ENCODE measurements at regions not wholly inside any gene's neighbourhood (a gene's known extent, or its start where the extent isn't known, plus 50 kb on each side); places are given as distances from the start of the nearest gene placed in this dataset.

- no peaks in the 10 kb centered on the region for H3K36me3 ChIP-seq (ENCODE audit: control insufficient read depth, insufficient read depth, low read length)
- H3K27ac ChIP-seq (ENCODE audit: low read length), result no peak overlapping the region
- H3K4me3 ChIP-seq (ENCODE audit: low read depth in 2 of 2, low read length in 2 of 2), result no peak overlapping the region
- H3K4me1 ChIP-seq (ENCODE audit: control insufficient read depth, insufficient read depth, low read length), result no peaks in the 10 kb centered on the region
- TF ChIP-seq REST (IDR thresholded peaks at IDR 0.05; ENCODE audit: insufficient read depth in 1 of 2, low read depth in 2 of 2, low read length in 1 of 2), result no peak
- TF ChIP-seq SIN3A (IDR thresholded peaks at IDR 0.05; ENCODE audit: borderline replicate concordance, insufficient read depth, low read depth, low read length), result no peak
- no peak for TF ChIP-seq POLR2AphosphoS5 (IDR thresholded peaks at IDR 0.05; ENCODE audit: low read depth, low read length)
- TF ChIP-seq TCF7L2 (IDR thresholded peaks at IDR 0.05; ENCODE audit: low read depth, low read length), result no peak
- TF ChIP-seq, protein P1, sequence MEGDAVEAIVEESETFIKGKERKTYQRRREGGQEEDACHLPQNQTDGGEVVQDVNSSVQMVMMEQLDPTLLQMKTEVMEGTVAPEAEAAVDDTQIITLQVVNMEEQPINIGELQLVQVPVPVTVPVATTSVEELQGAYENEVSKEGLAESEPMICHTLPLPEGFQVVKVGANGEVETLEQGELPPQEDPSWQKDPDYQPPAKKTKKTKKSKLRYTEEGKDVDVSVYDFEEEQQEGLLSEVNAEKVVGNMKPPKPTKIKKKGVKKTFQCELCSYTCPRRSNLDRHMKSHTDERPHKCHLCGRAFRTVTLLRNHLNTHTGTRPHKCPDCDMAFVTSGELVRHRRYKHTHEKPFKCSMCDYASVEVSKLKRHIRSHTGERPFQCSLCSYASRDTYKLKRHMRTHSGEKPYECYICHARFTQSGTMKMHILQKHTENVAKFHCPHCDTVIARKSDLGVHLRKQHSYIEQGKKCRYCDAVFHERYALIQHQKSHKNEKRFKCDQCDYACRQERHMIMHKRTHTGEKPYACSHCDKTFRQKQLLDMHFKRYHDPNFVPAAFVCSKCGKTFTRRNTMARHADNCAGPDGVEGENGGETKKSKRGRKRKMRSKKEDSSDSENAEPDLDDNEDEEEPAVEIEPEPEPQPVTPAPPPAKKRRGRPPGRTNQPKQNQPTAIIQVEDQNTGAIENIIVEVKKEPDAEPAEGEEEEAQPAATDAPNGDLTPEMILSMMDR (IDR thresholded peaks at IDR 0.05), result no peak
- in situ Hi-C loops (cut with HindIII; ENCODE audit: low pct_unique_long_range_greater_than_20kb, low sequenced_read_pairs), result no loop called here
- ATAC-seq (no peak), DNase-seq (ENCODE audit: low read depth, low spot score) (no peak)
- CTCF ChIA-PET, result no interaction called here
- POLR2A ChIA-PET, result no interaction called here
- intact Hi-C loops (cut with micrococcal nuclease; ENCODE audit: unreplicated experiment), result loop anchor here (10.0 kb wide), 1 partner anchor 199 kb away; no protein-coding TSS in a partner anchor
- no peaks in the 10 kb centered on the region for H3K9me3 ChIP-seq (ENCODE audit: control insufficient read depth, insufficient read depth, low read depth, low read length)
- no peaks in the 10 kb centered on the region for H3K27me3 ChIP-seq (ENCODE audit: control insufficient read depth, insufficient read depth, low read length)
- BruUV-seq (replicated peaks), result no TSS peak
Observed at GRCh38 chr2:217515615-217516309, 487.0 kb downstream of the TNS1 start.

- CTCF ChIA-PET, result no interaction called here
- no peaks in the 10 kb centered on the region for H3K27me3 ChIP-seq (ENCODE audit: control insufficient read depth, insufficient read depth, low read length)
- ATAC-seq, result no peak
- no peak overlapping the region for H3K4me3 ChIP-seq (ENCODE audit: low read depth in 2 of 2, low read length in 2 of 2)
- H3K36me3 ChIP-seq (ENCODE audit: control insufficient read depth, insufficient read depth, low read length), result no peaks in the 10 kb centered on the region
- no peaks in the 10 kb centered on the region; the same call in 1 of the 2 replicates for H3K4me1 ChIP-seq (ENCODE audit: control insufficient read depth, insufficient read depth, low read length)
- no peaks in the 10 kb centered on the region for H3K9me3 ChIP-seq (ENCODE audit: control insufficient read depth, insufficient read depth, low read depth, low read length)
- intact Hi-C loops (cut with micrococcal nuclease; ENCODE audit: unreplicated experiment), result loop anchor here (5.0 to 10.0 kb wide), 3 partner anchors 202 to 831 kb away; partner anchors contain the start of gene IGFBP5
- POLR2A ChIA-PET, result no interaction called here
- no peak overlapping the region for H3K27ac ChIP-seq (ENCODE audit: low read length)
- no peak for DNase-seq (ENCODE audit: low read depth, low spot score)
- no TSS peak for BruUV-seq (replicated peaks)
- TF ChIP-seq, protein P1 (IDR thresholded peaks at IDR 0.05), result no peak
- in situ Hi-C loops (cut with HindIII; ENCODE audit: low pct_unique_long_range_greater_than_20kb, low sequenced_read_pairs), result no loop called here
Observed at GRCh38 chr2:217513258-217513657, 489.5 kb downstream of the TNS1 start.

All from Panc1 (cell line).